Trophoblast cell (in vitro differentiated cells and primary cell): ENCODE measurements at regions not wholly inside any gene's neighbourhood (a gene's known extent, or its start where the extent isn't known, plus 50 kb on each side); places are given as distances from the start of the nearest gene placed in this dataset.

ENCODE experiments used
- DNase-seq, 2 donors: peaks; one replicate each; pipeline ENCODE4 v3.0.0-alpha.2; 2016
- H2AFZ ChIP-seq: 2 replicates; pipeline ENCODE4 v1.6.1; 2013; ENCODE audit warnings: low read length, moderate library complexity, mild to moderate bottlenecking; ENCODE audit not compliant: insufficient read depth, poor library complexity
- H2AK5ac ChIP-seq: 2 replicates; pipeline ENCODE4 v1.6.1; 2013; ENCODE audit warnings: mild to moderate bottlenecking, low read length
- H2BK120ac ChIP-seq: 2 replicates; pipeline ENCODE4 v1.6.1; 2013; ENCODE audit warnings: low read length, mild to moderate bottlenecking, moderate library complexity; ENCODE audit not compliant: insufficient read depth, poor library complexity
- H2BK12ac ChIP-seq: 2 replicates; pipeline ENCODE4 v1.6.1; 2013; ENCODE audit warnings: mild to moderate bottlenecking, low read length, moderate library complexity
- H2BK5ac ChIP-seq: 2 replicates; pipeline ENCODE4 v1.6.1; 2013; ENCODE audit warnings: low read length, low read depth, moderate library complexity, mild to moderate bottlenecking; ENCODE audit not compliant: poor library complexity
- H3K14ac ChIP-seq: 2 replicates; pipeline ENCODE4 v1.6.1; 2013; ENCODE audit warnings: mild to moderate bottlenecking, low read length
- H3K18ac ChIP-seq: 2 replicates; pipeline ENCODE4 v1.6.1; 2013; ENCODE audit warnings: mild to moderate bottlenecking, low read length
- H3K23ac ChIP-seq: 2 replicates; pipeline ENCODE4 v1.6.1; 2013; ENCODE audit warnings: low read length
- H3K27ac ChIP-seq: 2 replicates; pipeline ENCODE4 v1.5.1; 2013; ENCODE audit warnings: low read depth, mild to moderate bottlenecking, inconsistent platforms, low read length, moderate library complexity
- H3K27me3 ChIP-seq: 2 replicates; pipeline ENCODE4 v1.6.1; 2013; ENCODE audit warnings: inconsistent platforms, mild to moderate bottlenecking, low read length, moderate library complexity; ENCODE audit not compliant: insufficient read depth
- H3K36me3 ChIP-seq, 2 experiments: 1 replicate in 1 of 2; 2 replicates in 1 of 2; pipeline ENCODE4 v1.6.1; 2013; ENCODE audit warnings: low read length in 2 of 2, mild to moderate bottlenecking in 2 of 2, moderate library complexity in 1 of 2; ENCODE audit not compliant: insufficient read depth in 2 of 2, control insufficient read depth in 1 of 2
- H3K4ac ChIP-seq: 2 replicates; pipeline ENCODE4 v1.6.1; 2013; ENCODE audit warnings: low read depth, mild to moderate bottlenecking, low read length, moderate library complexity
- H3K4me1 ChIP-seq, 2 experiments: 1 replicate in 1 of 2; 2 replicates in 1 of 2; pipeline ENCODE4 v1.6.1; 2013; ENCODE audit warnings: low read length in 2 of 2, mild to moderate bottlenecking in 2 of 2, moderate library complexity in 1 of 2; ENCODE audit not compliant: insufficient read depth in 2 of 2, control insufficient read depth in 1 of 2
- H3K4me2 ChIP-seq: 2 replicates; pipeline ENCODE4 v1.6.1; 2013; ENCODE audit warnings: inconsistent platforms, mild to moderate bottlenecking, low read length, moderate library complexity
- H3K4me3 ChIP-seq: 2 replicates; pipeline ENCODE4 v1.5.1; 2013; ENCODE audit warnings: mild to moderate bottlenecking, low read depth, low read length, inconsistent platforms
- H3K79me1 ChIP-seq: one replicate; pipeline ENCODE4 v1.6.1; 2013; ENCODE audit warnings: low read length
- H3K79me2 ChIP-seq: 2 replicates; pipeline ENCODE4 v1.6.1; 2013; ENCODE audit warnings: low read length, mild to moderate bottlenecking; ENCODE audit not compliant: control insufficient read depth, insufficient read depth, poor library complexity
- H3K9ac ChIP-seq: 2 replicates; pipeline ENCODE4 v1.6.1; 2013; ENCODE audit warnings: mild to moderate bottlenecking, low read length
- H3K9me3 ChIP-seq: 2 replicates; pipeline ENCODE4 v1.6.1; 2013; ENCODE audit warnings: low read depth, mild to moderate bottlenecking, control low read depth, inconsistent platforms, low read length; ENCODE audit not compliant: insufficient read depth
- H4K12ac ChIP-seq: 2 replicates; pipeline ENCODE4 v1.6.1; 2013; ENCODE audit warnings: low read depth, mild to moderate bottlenecking, low read length, moderate library complexity
- H4K8ac ChIP-seq: 2 replicates; pipeline ENCODE4 v1.6.1; 2013; ENCODE audit warnings: low read depth, mild to moderate bottlenecking, low read length, moderate library complexity
- H4K91ac ChIP-seq: one replicate; pipeline ENCODE4 v1.6.1; 2013; ENCODE audit warnings: low read depth, mild to moderate bottlenecking, low read length, moderate library complexity
- WGBS: extraction: QIAGEN DNeasy Blood & Tissue Kit; methylation state at CpG from one replicate; pipeline ENCODE4 v1.1.7; 2013; ENCODE audit warnings: missing lambda C conversion rate; ENCODE audit not compliant: insufficient read length, insufficient coverage; ENCODE audit errors: extremely low coverage; 5-methylcytosine and 5-hydroxymethylcytosine counted together

- Histone ChIP-seq H3K27ac (no peak overlapping the region), H3K23ac (no peak overlapping the region), H3K14ac (no peak overlapping the region), H3K9me3 (no peaks in the 10 kb centered on the region), H2BK120ac (no peak overlapping the region), H3K9ac (no peak overlapping the region), H3K79me2 (no peaks in the 10 kb centered on the region), H3K4me2 (no peak overlapping the region), H2BK5ac (no peak overlapping the region), H4K8ac (no peak overlapping the region), H3K18ac (no peak overlapping the region), H3K79me1 (no peaks in the 10 kb centered on the region), H3K4me1 (no peaks in the 10 kb centered on the region), H3K36me3 (no peaks in the 10 kb centered on the region), H2BK12ac (no peak overlapping the region), H4K12ac (no peak overlapping the region), H2AK5ac (no peak overlapping the region), H4K91ac (no peak overlapping the region), H2AFZ (no peak overlapping the region), H3K4me3 (no peak overlapping the region), H3K27me3 (no peaks in the 10 kb centered on the region), H3K4ac (no peak overlapping the region)
- DNase-seq = no peak
- WGBS = no CpG with 5 or more reads among the region's 3 CpGs
Measured at GRCh38 chr7:109545686-109546085, 976.0 kb downstream of the DNAJB9 start.

DNA sequence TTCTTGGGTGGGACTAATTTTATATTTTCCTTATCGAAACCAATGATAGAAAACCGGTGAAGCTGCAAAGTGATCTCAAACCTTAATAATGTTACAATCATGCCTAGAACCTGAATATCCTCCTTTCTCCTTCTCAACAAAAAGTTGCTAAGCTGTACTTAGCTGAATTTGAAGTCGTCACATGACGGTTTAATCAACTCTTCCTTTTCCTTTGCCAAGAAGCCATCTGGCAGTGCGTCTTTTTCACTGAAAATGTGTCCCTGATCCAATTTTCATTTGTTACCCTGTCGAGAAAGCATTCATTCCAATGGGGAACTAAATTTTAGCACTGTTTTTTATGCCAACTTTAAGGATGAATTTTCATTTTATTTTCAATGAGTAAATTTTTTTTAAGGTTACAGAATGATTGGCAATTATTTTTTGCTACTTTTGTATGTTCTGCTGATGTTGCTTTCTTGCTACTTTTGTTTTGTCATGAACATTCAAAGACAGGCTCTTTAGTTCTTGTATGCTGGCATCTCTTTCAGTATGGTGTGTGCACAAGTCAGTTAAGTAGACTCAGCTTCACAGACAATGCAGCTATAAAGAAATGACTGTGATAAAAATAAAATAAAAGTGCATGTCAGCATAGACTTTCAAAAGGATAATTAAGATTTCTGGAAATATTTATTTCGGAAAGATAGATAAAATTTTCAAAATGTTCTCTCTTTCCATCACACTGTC lies 980.0 kb downstream of the DNAJB9 start:
- no peak overlapping the region for H3K4me3 ChIP-seq
- WGBS = no CpG with 5 or more reads among the region's 7 CpGs

DNA sequence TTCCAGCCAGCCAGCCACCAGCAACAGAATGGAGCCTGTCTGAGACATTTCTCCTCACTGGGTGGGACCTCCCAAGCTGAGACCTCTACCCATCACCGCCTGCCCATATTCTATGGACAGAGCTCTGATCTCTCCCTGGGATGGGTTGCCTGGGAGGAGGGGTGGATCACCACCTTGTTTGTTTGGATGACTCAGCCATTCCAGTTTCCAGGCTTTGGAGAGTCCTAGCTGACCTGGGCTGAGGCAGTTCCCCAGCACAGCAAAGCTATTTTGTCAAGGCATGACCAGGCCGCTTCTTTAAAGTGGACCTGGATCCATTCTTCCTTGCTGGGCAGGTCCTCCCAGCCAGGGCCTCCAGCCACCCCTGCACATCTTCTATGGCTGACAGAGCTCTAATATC lies 982.3 kb downstream of the DNAJB9 start:
- H4K8ac ChIP-seq = no peak overlapping the region
- no peak overlapping the region for H2AFZ ChIP-seq
- no peak overlapping the region for H2BK12ac ChIP-seq
- WGBS = no CpG with 5 or more reads among the region's 2 CpGs
- H3K14ac ChIP-seq = no peak overlapping the region
- no peak overlapping the region for H3K4ac ChIP-seq
- no peak overlapping the region for H2BK5ac ChIP-seq
- no peak for DNase-seq
- no peaks in the 10 kb centered on the region for H3K27me3 ChIP-seq
- H3K4me3 ChIP-seq = no peak overlapping the region
- no peaks in the 10 kb centered on the region for H3K79me2 ChIP-seq
- H3K23ac ChIP-seq = no peak overlapping the region
- no peak overlapping the region for H3K27ac ChIP-seq
- H4K91ac ChIP-seq = no peak overlapping the region
- H2BK120ac ChIP-seq = no peak overlapping the region
- H3K79me1 ChIP-seq = no peaks in the 10 kb centered on the region
- no peak overlapping the region for H3K18ac ChIP-seq
- H3K36me3 ChIP-seq = no peaks in the 10 kb centered on the region
- no peak overlapping the region for H3K9ac ChIP-seq
- H3K4me1 ChIP-seq = no peaks in the 10 kb centered on the region
- H3K4me2 ChIP-seq = no peak overlapping the region
- H2AK5ac ChIP-seq = no peak overlapping the region
- H3K9me3 ChIP-seq = no peaks in the 10 kb centered on the region
- no peak overlapping the region for H4K12ac ChIP-seq

More for the DNA sequence above, 980.0 kb downstream of the DNAJB9 start:
- Histone ChIP-seq H2BK12ac (no peak overlapping the region), H3K79me1 (no peaks in the 10 kb centered on the region), H3K27me3 (no peaks in the 10 kb centered on the region), H3K9ac (no peak overlapping the region), H4K12ac (no peak overlapping the region), H2AK5ac (no peak overlapping the region), H3K4ac (no peak overlapping the region), H3K14ac (no peak overlapping the region), H3K79me2 (no peaks in the 10 kb centered on the region), H3K27ac (no peak overlapping the region), H3K18ac (no peak overlapping the region), H3K4me1 (no peaks in the 10 kb centered on the region), H4K91ac (no peak overlapping the region), H3K36me3 (no peaks in the 10 kb centered on the region), H3K9me3 (no peaks in the 10 kb centered on the region), H3K4me2 (no peak overlapping the region), H2BK5ac (no peak overlapping the region), H2AFZ (no peak overlapping the region), H3K23ac (no peak overlapping the region), H4K8ac (no peak overlapping the region), H2BK120ac (no peak overlapping the region)
- DNase-seq = no peak

DNA sequence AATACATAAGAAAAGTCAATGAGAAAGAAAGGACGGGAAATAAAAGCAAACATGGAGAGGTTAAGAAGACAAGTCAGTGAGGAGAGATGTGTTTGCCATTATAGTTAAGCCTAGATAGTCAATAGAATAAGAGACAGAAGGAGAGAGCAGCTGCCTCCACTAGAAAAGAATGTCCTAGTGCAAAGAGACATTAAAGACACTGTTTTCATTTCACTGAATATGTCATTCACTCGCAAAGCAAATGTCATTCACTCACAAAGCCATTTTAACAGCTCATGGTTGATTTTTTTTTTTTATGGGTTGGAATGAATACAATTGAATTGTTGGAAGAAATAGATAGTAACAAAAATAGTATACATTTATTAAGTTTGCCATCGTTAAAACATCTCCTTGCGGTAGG lies 1007.6 kb downstream of the DNAJB9 start:
- H2BK5ac ChIP-seq = no peak overlapping the region
- H3K36me3 ChIP-seq = no peaks in the 10 kb centered on the region
- H3K9me3 ChIP-seq = no peaks in the 10 kb centered on the region
- H4K91ac ChIP-seq = no peak overlapping the region
- H3K27ac ChIP-seq = no peak overlapping the region
- no peaks in the 10 kb centered on the region for H3K4me1 ChIP-seq
- no peak overlapping the region for H3K14ac ChIP-seq
- no peak overlapping the region for H2AK5ac ChIP-seq
- no peak overlapping the region for H3K4me2 ChIP-seq
- H3K27me3 ChIP-seq = no peaks in the 10 kb centered on the region
- H3K79me2 ChIP-seq = no peaks in the 10 kb centered on the region
- no peak overlapping the region for H4K8ac ChIP-seq
- no peak overlapping the region for H2AFZ ChIP-seq
- H2BK12ac ChIP-seq = no peak overlapping the region
- no peak overlapping the region for H2BK120ac ChIP-seq
- no peak overlapping the region for H3K23ac ChIP-seq
- H3K4me3 ChIP-seq = no peak overlapping the region
- H4K12ac ChIP-seq = no peak overlapping the region
- no CpG with 5 or more reads among the region's 4 CpGs for WGBS
- H3K4ac ChIP-seq = no peak overlapping the region
- H3K9ac ChIP-seq = no peak overlapping the region
- H3K18ac ChIP-seq = no peak overlapping the region
- H3K79me1 ChIP-seq = no peaks in the 10 kb centered on the region
- DNase-seq = no peak
